HL-60 (cell line): ENCODE measurements at regions not wholly inside any gene's neighbourhood (a gene's known extent, or its start where the extent isn't known, plus 50 kb on each side); places are given as distances from the start of the nearest gene placed in this dataset.

Source experiments
- DNase-seq, 2 experiments: peaks; one replicate each; pipeline ENCODE4 v3.0.0-alpha.2; 2010 to 2020; ENCODE audit warnings: low read depth in 1 of 2, low spot score in 1 of 2
- H3K27ac ChIP-seq: fragments of 250-450 bp; sonication (Bioruptor Pico); replicated peaks from 2 replicates; pipeline ENCODE4 v1.5.1; 2020; ENCODE audit warnings: mild to moderate bottlenecking, moderate library complexity
- H3K27me3 ChIP-seq: fragments of 250-450 bp; sonication (Bioruptor Pico); 2 replicates; pipeline ENCODE4 v1.5.1; 2021; ENCODE audit warnings: mild to moderate bottlenecking, moderate library complexity; ENCODE audit not compliant: insufficient read depth, poor library complexity, severe bottlenecking
- H3K4me3 ChIP-seq: replicated peaks from 2 replicates; pipeline ENCODE4 v1.5.1; 2011; ENCODE audit warnings: mild to moderate bottlenecking, control low read depth, low read length; ENCODE audit not compliant: insufficient read depth
- GABPA ChIP-seq: IDR thresholded peaks from 2 replicates; pipeline ENCODE4 v1.6.1; 2012; ENCODE audit warnings: low read depth
- POLR2AphosphoS5 ChIP-seq: IDR thresholded peaks from 2 replicates; pipeline ENCODE4 v1.6.1; 2012; ENCODE audit warnings: low read depth
- SPI1 ChIP-seq: IDR thresholded peaks from 2 replicates; pipeline ENCODE4 v1.6.1; 2012; ENCODE audit warnings: low read depth, mild to moderate bottlenecking, borderline replicate concordance
- TF ChIP-seq, protein P1 (sequence below): IDR thresholded peaks from 2 replicates; pipeline ENCODE4 v1.6.1; 2012; ENCODE audit warnings: low read depth; ENCODE audit not compliant: insufficient replicate concordance
- TF ChIP-seq, protein P2 (sequence below): IDR thresholded peaks from one replicate; pipeline ENCODE4 v1.5.1; 2011; ENCODE audit warnings: low read length, control low read depth, inconsistent platforms; ENCODE audit not compliant: insufficient read depth

DNA sequence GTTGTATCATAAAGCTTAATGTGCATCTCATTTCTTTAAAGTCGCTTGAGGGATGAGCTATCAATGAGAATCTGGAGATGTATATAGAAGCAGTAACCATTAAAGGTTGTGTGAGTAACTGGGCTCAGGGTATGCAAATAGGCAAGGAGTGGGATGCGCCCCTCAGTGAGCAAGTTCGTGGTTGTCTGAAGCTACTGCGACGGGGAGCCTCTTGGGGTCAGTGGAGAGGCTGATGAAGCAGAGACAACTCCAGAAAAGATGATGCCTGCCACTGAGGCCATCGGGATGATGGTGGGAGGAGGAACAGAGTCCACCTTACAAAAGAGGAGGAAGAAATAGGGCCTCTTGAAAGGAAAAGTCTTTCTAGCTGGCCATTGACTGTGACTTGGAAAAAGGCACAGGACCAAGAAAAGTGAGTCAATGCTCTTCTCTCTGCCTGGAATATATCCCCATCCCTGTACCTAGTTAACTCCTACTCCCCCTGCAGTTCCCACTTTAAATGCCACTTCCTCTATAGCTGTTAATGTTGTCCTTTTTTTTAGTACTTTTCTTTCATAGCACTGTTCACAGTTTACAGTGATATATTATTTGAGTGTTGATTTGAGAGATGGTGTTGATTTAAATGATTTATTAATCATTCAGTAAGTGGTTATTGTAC is 51.4 kb upstream of the LSM6 start:
- Histone ChIP-seq H3K27me3 (no peaks in the 10 kb centered on the region), H3K27ac (no peak overlapping the region), H3K4me3 (no peak overlapping the region)
- no peak for DNase-seq
- TF ChIP-seq SPI1: peak; percentile 38; the same call in 1 of the 2 replicates
- no peak for TF ChIP-seq POLR2AphosphoS5
- TF ChIP-seq, protein P1, sequence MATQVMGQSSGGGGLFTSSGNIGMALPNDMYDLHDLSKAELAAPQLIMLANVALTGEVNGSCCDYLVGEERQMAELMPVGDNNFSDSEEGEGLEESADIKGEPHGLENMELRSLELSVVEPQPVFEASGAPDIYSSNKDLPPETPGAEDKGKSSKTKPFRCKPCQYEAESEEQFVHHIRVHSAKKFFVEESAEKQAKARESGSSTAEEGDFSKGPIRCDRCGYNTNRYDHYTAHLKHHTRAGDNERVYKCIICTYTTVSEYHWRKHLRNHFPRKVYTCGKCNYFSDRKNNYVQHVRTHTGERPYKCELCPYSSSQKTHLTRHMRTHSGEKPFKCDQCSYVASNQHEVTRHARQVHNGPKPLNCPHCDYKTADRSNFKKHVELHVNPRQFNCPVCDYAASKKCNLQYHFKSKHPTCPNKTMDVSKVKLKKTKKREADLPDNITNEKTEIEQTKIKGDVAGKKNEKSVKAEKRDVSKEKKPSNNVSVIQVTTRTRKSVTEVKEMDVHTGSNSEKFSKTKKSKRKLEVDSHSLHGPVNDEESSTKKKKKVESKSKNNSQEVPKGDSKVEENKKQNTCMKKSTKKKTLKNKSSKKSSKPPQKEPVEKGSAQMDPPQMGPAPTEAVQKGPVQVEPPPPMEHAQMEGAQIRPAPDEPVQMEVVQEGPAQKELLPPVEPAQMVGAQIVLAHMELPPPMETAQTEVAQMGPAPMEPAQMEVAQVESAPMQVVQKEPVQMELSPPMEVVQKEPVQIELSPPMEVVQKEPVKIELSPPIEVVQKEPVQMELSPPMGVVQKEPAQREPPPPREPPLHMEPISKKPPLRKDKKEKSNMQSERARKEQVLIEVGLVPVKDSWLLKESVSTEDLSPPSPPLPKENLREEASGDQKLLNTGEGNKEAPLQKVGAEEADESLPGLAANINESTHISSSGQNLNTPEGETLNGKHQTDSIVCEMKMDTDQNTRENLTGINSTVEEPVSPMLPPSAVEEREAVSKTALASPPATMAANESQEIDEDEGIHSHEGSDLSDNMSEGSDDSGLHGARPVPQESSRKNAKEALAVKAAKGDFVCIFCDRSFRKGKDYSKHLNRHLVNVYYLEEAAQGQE: no peak

DNA sequence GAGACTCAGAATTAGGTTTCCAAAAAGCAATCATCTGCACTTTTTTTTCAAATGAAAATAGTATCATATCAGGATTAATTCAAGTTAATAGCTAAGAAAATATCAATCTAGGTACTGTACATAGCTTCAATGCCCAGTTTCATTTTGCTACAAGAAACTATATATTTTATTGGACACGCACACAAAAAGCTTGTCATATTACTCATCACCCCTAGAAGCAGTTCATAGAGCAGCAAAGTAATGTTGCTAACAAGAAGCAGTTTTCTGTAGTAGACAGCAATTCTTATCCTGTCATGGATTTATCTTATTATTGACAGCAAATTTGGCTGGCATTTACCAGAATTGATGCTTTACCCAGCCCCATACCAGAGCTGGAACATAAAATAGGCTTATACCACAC is 52.3 kb upstream of the LSM6 start:
- no peaks in the 10 kb centered on the region for H3K27me3 ChIP-seq
- TF ChIP-seq GABPA (no peak), POLR2AphosphoS5 (no peak), SPI1 (no peak)
- TF ChIP-seq, protein P1: no peak
- TF ChIP-seq, protein P2, sequence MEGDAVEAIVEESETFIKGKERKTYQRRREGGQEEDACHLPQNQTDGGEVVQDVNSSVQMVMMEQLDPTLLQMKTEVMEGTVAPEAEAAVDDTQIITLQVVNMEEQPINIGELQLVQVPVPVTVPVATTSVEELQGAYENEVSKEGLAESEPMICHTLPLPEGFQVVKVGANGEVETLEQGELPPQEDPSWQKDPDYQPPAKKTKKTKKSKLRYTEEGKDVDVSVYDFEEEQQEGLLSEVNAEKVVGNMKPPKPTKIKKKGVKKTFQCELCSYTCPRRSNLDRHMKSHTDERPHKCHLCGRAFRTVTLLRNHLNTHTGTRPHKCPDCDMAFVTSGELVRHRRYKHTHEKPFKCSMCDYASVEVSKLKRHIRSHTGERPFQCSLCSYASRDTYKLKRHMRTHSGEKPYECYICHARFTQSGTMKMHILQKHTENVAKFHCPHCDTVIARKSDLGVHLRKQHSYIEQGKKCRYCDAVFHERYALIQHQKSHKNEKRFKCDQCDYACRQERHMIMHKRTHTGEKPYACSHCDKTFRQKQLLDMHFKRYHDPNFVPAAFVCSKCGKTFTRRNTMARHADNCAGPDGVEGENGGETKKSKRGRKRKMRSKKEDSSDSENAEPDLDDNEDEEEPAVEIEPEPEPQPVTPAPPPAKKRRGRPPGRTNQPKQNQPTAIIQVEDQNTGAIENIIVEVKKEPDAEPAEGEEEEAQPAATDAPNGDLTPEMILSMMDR: no peak
- no peak overlapping the region for H3K4me3 ChIP-seq
- H3K27ac ChIP-seq: no peak overlapping the region
- no peak for DNase-seq

DNA sequence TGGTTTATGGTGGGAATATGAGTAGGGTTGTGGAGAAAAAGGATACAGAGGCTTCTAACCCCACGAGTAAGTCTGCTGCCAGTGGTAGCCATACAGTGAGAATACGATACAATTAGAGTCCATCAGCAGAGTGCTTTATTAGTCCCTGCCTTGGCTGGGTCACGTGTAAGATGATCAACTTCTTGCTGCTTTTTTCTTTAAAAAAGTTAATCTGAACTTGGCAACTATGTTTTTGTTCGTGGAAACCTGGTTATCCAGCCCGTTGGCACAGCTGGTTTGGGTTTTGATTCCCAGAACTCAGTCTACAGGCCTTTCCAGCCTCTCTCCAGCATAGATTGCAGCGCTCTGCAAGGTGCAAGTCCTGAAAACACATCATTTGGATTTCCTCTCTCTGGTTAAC is 53.1 kb upstream of the LSM6 start:
- TF ChIP-seq, protein P1: no peak
- TF ChIP-seq SPI1 (no peak), POLR2AphosphoS5 (no peak), GABPA (no peak)
- TF ChIP-seq, protein P2: no peak
- Histone ChIP-seq H3K27me3 (no peaks in the 10 kb centered on the region), H3K4me3 (no peak overlapping the region), H3K27ac (no peak overlapping the region)
- no peak for DNase-seq
